Endothelial cell of umbilical vein (primary cell): ENCODE measurements at regions not wholly inside any gene's neighbourhood (a gene's known extent, or its start where the extent isn't known, plus 50 kb on each side); places are given as distances from the start of the nearest gene placed in this dataset.

ENCODE experiments used
- CTCF ChIP-seq, 2 donors: IDR thresholded peaks; 1 replicate in 1 of 2; 2 replicates in 1 of 2; pipeline ENCODE4 v1.5.1; 2011; ENCODE audit warnings: low read length in 2 of 2, mild to moderate bottlenecking in 2 of 2, moderate library complexity in 2 of 2, control low read depth in 1 of 2, inconsistent platforms in 1 of 2, low read depth in 1 of 2; ENCODE audit not compliant: insufficient read depth in 1 of 2; ENCODE audit errors: extremely low read depth in 1 of 2
- EZH2 ChIP-seq: IDR thresholded peaks from 2 replicates; pipeline ENCODE4 v1.6.1; 2012; ENCODE audit warnings: borderline replicate concordance, low read depth, mild to moderate bottlenecking, moderate library complexity, low read length, inconsistent platforms; ENCODE audit not compliant: severe bottlenecking

- TF ChIP-seq EZH2 (no peak), CTCF (IDR thresholded peaks at IDR 0.05; ENCODE audit: extremely low read depth in 1 of 2, insufficient read depth in 1 of 2, low read depth in 1 of 2, low read length in 2 of 2) (no peak)
These were observed 117.9 kb upstream of the NETO1 start for GRCh38 chr18:72985686-72986085.
